Sciatic nerve (tissue), 2 donors: ENCODE measurements at regions not wholly inside any gene's neighbourhood (a gene's known extent, or its start where the extent isn't known, plus 50 kb on each side); places are given as distances from the start of the nearest gene placed in this dataset.
"Not testable (repeated sequence)": the region's sequence is repeated elsewhere in the genome, so short reads cannot be mapped to it uniquely, and the experiment has no call there.

Experiments
- ATAC-seq: fragments of 200-7000 bp; cut with Tn5 transposase; one replicate; pipeline ENCODE4 v1.9.1; 2020; ENCODE audit warnings: mild to moderate bottlenecking, moderate library complexity
- DNase-seq: peaks from one replicate; pipeline ENCODE4 v3.0.0-alpha.2; 2020; ENCODE audit warnings: low spot score
- intact Hi-C: fragments of 100-400 bp; cut with DNase I; formaldehyde crosslinking; loops from one replicate; pipeline ENCODE4 v1.14.2; 2022
- donor health status: DM: no; HTN: no; CAD: no.
- donor health status: DM: no; HTN: no; CAD: no.

- ATAC-seq (no peak), DNase-seq (no peak)
- intact Hi-C loops = no loop called here
These were observed 55.6 kb upstream of the ABCD3 start for GRCh38 chr1:94362466-94363058.

- no peak for DNase-seq
- intact Hi-C loops = no loop called here
- ATAC-seq = no peak
These were observed 59.3 kb upstream of the ABCD3 start for GRCh38 chr1:94358630-94359599.

GRCh38 chr1:94357661-94358060 is 60.5 kb upstream of the ABCD3 start:
- DNase-seq (no peak), ATAC-seq (no peak)
- intact Hi-C loops = no loop called here

GRCh38 chr1:94355485-94355980 is 62.7 kb upstream of the ABCD3 start:
- DNase-seq = no peak
- no peak for ATAC-seq
- intact Hi-C loops = no loop called here

- DNase-seq (no peak), ATAC-seq (no peak)
- intact Hi-C loops = no loop called here
These were observed 66.7 kb upstream of the ABCD3 start for GRCh38 chr1:94351481-94351880.

- DNase-seq = no peak
- intact Hi-C loops = no loop called here
- ATAC-seq = no peak
These were observed 67.8 kb upstream of the ABCD3 start for GRCh38 chr1:94350350-94350924.

GRCh38 chr1:94349853-94350252 is 68.3 kb upstream of the ABCD3 start:
- ATAC-seq = no peak
- no peak for DNase-seq
- intact Hi-C loops = no loop called here

GRCh38 chr1:94348386-94348785 is 69.8 kb upstream of the ABCD3 start:
- ATAC-seq, DNase-seq, intact Hi-C loops: not testable (repeated sequence)

GRCh38 chr1:94345148-94345721 is 73.0 kb upstream of the ABCD3 start:
- intact Hi-C loops = no loop called here
- no peak for DNase-seq
- no peak for ATAC-seq

- intact Hi-C loops = no loop called here
- ATAC-seq (no peak), DNase-seq (no peak)
These were observed 75.8 kb upstream of the ABCD3 start for GRCh38 chr1:94342416-94342815.

GRCh38 chr1:94339206-94339927 is 78.8 kb upstream of the ABCD3 start:
- ATAC-seq (no peak), DNase-seq (no peak)
- intact Hi-C loops = loop anchor here (5.0 kb wide), 1 partner anchor 277 kb away; no protein-coding TSS in a partner anchor

- intact Hi-C loops = loop anchor here (5.0 kb wide), 1 partner anchor 275 kb away; no protein-coding TSS in a partner anchor
- no peak for DNase-seq
- no peak for ATAC-seq
These were observed 81.2 kb upstream of the ABCD3 start for GRCh38 chr1:94336991-94337390.

- peak; percentile 94 for ATAC-seq
These were observed 82.2 kb upstream of the ABCD3 start for GRCh38 chr1:94335950-94336349.

GRCh38 chr1:94335447-94335846 is 82.7 kb upstream of the ABCD3 start:
- ATAC-seq (no peak), DNase-seq (no peak)
- intact Hi-C loops = loop anchor here (5.0 kb wide), 1 partner anchor 273 kb away; no protein-coding TSS in a partner anchor

More at GRCh38 chr1:94335950-94336349, 82.2 kb upstream of the ABCD3 start:
- DNase-seq = peak; percentile 79
- intact Hi-C loops = loop anchor here (5.0 kb wide), 1 partner anchor 274 kb away; no protein-coding TSS in a partner anchor

GRCh38 chr1:94334764-94335163 is 83.4 kb upstream of the ABCD3 start:
- intact Hi-C loops = loop anchor here (5.0 kb wide), 1 partner anchor 272 kb away; no protein-coding TSS in a partner anchor
- ATAC-seq = no peak
- DNase-seq = no peak

GRCh38 chr1:94332952-94333351 is 85.2 kb upstream of the ABCD3 start:
- intact Hi-C loops = no loop called here
- DNase-seq (no peak), ATAC-seq (no peak)

- ATAC-seq = no peak
These were observed 85.7 kb upstream of the ABCD3 start for GRCh38 chr1:94332516-94332915.

GRCh38 chr1:94329986-94330385 is 88.2 kb upstream of the ABCD3 start:
- peak; percentile 67 for ATAC-seq
- intact Hi-C loops = loop anchor here (2.0 kb wide), 1 partner anchor 299 kb away; no protein-coding TSS in a partner anchor
- DNase-seq = no peak

More at GRCh38 chr1:94332516-94332915, 85.7 kb upstream of the ABCD3 start:
- intact Hi-C loops = no loop called here
- no peak for DNase-seq
